ENCODE measurements at regions not wholly inside any gene's neighbourhood (a gene's known extent, or its start where the extent isn't known, plus 50 kb on each side); places are given as distances from the start of the nearest gene placed in this dataset.

GRCh38 chr3:178184833-178185232, 351.4 kb upstream of the KCNMB2 start (continued):
- TF ChIP-seq KDM1A (IDR thresholded peaks at IDR 0.05; ENCODE audit: borderline replicate concordance, low read length) (no peak), TAF7 (optimal IDR thresholded peaks at IDR 0.05; ENCODE audit: borderline replicate concordance, low read depth, low read length) (no peak), JUN (IDR thresholded peaks at IDR 0.05; ENCODE audit: low read depth, low read length) (no peak), CHD7 (IDR thresholded peaks at IDR 0.05; ENCODE audit: insufficient replicate concordance, low read length) (no peak), TAF1 (IDR thresholded peaks at IDR 0.05; ENCODE audit: low read depth, low read length) (no peak)
